H1 (cell line): ENCODE measurements at regions not wholly inside any gene's neighbourhood (a gene's known extent, or its start where the extent isn't known, plus 50 kb on each side); places are given as distances from the start of the nearest gene placed in this dataset.

Experiments
- BCL11A ChIP-seq, 2 experiments: IDR thresholded peaks; one replicate each; pipeline ENCODE4 v1.6.1; 2011; ENCODE audit warnings: low read depth in 2 of 2, low read length in 2 of 2, mild to moderate bottlenecking in 2 of 2
- CREB1 ChIP-seq: IDR thresholded peaks from 2 replicates; pipeline ENCODE4 v1.6.1; 2012; ENCODE audit warnings: inconsistent platforms
- NANOG ChIP-seq: IDR thresholded peaks from 2 replicates; pipeline ENCODE4 v1.6.1; 2011; ENCODE audit warnings: low read length, low read depth, mild to moderate bottlenecking, inconsistent platforms; ENCODE audit not compliant: insufficient read depth, poor library complexity, severe bottlenecking
- POLR2A ChIP-seq, 2 experiments: IDR thresholded peaks; 1 replicate in 1 of 2; 2 replicates in 1 of 2; pipeline ENCODE4 v1.6.1; 2011; ENCODE audit warnings: low read depth in 2 of 2, low read length in 2 of 2, mild to moderate bottlenecking in 2 of 2; ENCODE audit errors: control extremely low read depth in 1 of 2
- TBP ChIP-seq: IDR thresholded peaks from 2 replicates; pipeline ENCODE4 v1.6.1; 2011; ENCODE audit warnings: low read depth, low read length, improper control_type of control experiment

- TF ChIP-seq POLR2A (IDR thresholded peaks at IDR 0.05; ENCODE audit: control extremely low read depth in 1 of 2, low read depth in 2 of 2, low read length in 2 of 2) = no peak
- no peak for TF ChIP-seq NANOG
- no peak for TF ChIP-seq TBP
- no peak for TF ChIP-seq BCL11A (IDR thresholded peaks at IDR 0.05; ENCODE audit: low read depth in 2 of 2, low read length in 2 of 2)
- TF ChIP-seq CREB1 = no peak
Observed at GRCh38 chr9:108003526-108003925, 514.0 kb upstream of the KLF4 start (continued).
